ENCODE measurements at regions not wholly inside any gene's neighbourhood (a gene's known extent, or its start where the extent isn't known, plus 50 kb on each side); places are given as distances from the start of the nearest gene placed in this dataset.

- no peak overlapping the region for H2AFZ ChIP-seq (ENCODE audit: low read depth, low read length)
Measured at GRCh38 chr6:170229851-170230519, 60.9 kb downstream of the DLL1 start.

GRCh38 chr6:170229396-170229795, 61.5 kb downstream of the DLL1 start:
- no peaks in the 10 kb centered on the region for H3K4me1 ChIP-seq (ENCODE audit: insufficient read depth, low read length)
- H2AFZ ChIP-seq (ENCODE audit: low read depth, low read length) = no peak overlapping the region
- no peak overlapping the region for H3K27ac ChIP-seq (ENCODE audit: low read length)
- no peak for DNase-seq
- H3K79me2 ChIP-seq (ENCODE audit: insufficient read depth, low read length) = no peaks in the 10 kb centered on the region
- no peak for ATAC-seq (ENCODE audit: insufficient read depth, low read depth)
- no peaks in the 10 kb centered on the region for H4K20me1 ChIP-seq (ENCODE audit: insufficient read depth, low read length)
- no peaks in the 10 kb centered on the region for H3K9me3 ChIP-seq (ENCODE audit: insufficient read depth, low read length, severe bottlenecking)
- H3K4me3 ChIP-seq (ENCODE audit: low read depth in 1 of 2, low read length in 2 of 2) = no peak overlapping the region
- H3K27me3 ChIP-seq (ENCODE audit: insufficient read depth, low read length, poor library complexity) = peaks cover 2% of the 10 kb centered on the region
- no peak overlapping the region for H3K9ac ChIP-seq (ENCODE audit: low read depth, low read length)
- no peak overlapping the region for H3K4me2 ChIP-seq (ENCODE audit: insufficient read depth, low read length)
- no peak for TF ChIP-seq EZH2 (IDR thresholded peaks at IDR 0.05; ENCODE audit: borderline replicate concordance, low read depth, low read length, severe bottlenecking)
- TF ChIP-seq CTCF (IDR thresholded peaks at IDR 0.05; ENCODE audit: borderline replicate concordance, extremely low read depth, low read length, poor library complexity, severe bottlenecking) = no peak
- H3K36me3 ChIP-seq (ENCODE audit: insufficient read depth, low read length) = no peaks in the 10 kb centered on the region

More at GRCh38 chr6:170229851-170230519, 60.9 kb downstream of the DLL1 start:
- TF ChIP-seq EZH2 (IDR thresholded peaks at IDR 0.05; ENCODE audit: borderline replicate concordance, low read depth, low read length, severe bottlenecking) = no peak
- no peak for TF ChIP-seq CTCF (IDR thresholded peaks at IDR 0.05; ENCODE audit: borderline replicate concordance, extremely low read depth, low read length, poor library complexity, severe bottlenecking)
- no peaks in the 10 kb centered on the region for H4K20me1 ChIP-seq (ENCODE audit: insufficient read depth, low read length)
- no peaks in the 10 kb centered on the region for H3K4me1 ChIP-seq (ENCODE audit: insufficient read depth, low read length)
- H3K27me3 ChIP-seq (ENCODE audit: insufficient read depth, low read length, poor library complexity) = peaks cover 4% of the 10 kb centered on the region
- no peaks in the 10 kb centered on the region for H3K79me2 ChIP-seq (ENCODE audit: insufficient read depth, low read length)
- no peak for DNase-seq
- no peak overlapping the region for H3K9ac ChIP-seq (ENCODE audit: low read depth, low read length)
- H3K9me3 ChIP-seq (ENCODE audit: insufficient read depth, low read length, severe bottlenecking) = no peaks in the 10 kb centered on the region
- H3K4me2 ChIP-seq (ENCODE audit: insufficient read depth, low read length) = no peak overlapping the region
- no peaks in the 10 kb centered on the region for H3K36me3 ChIP-seq (ENCODE audit: insufficient read depth, low read length)
- no peak overlapping the region for H3K4me3 ChIP-seq (ENCODE audit: low read depth in 1 of 2, low read length in 2 of 2)
- ATAC-seq (ENCODE audit: insufficient read depth, low read depth) = no peak
- no peak overlapping the region for H3K27ac ChIP-seq (ENCODE audit: low read length)

- H3K9me3 ChIP-seq (ENCODE audit: insufficient read depth, low read length, severe bottlenecking) = no peaks in the 10 kb centered on the region
- ATAC-seq (ENCODE audit: insufficient read depth, low read depth) = no peak
- H3K79me2 ChIP-seq (ENCODE audit: insufficient read depth, low read length) = no peaks in the 10 kb centered on the region
- no peak overlapping the region for H3K27ac ChIP-seq (ENCODE audit: low read length)
- H2AFZ ChIP-seq (ENCODE audit: low read depth, low read length) = no peak overlapping the region
- H3K4me1 ChIP-seq (ENCODE audit: insufficient read depth, low read length) = no peaks in the 10 kb centered on the region
- no peak for DNase-seq
- no peak overlapping the region for H3K9ac ChIP-seq (ENCODE audit: low read depth, low read length)
- H4K20me1 ChIP-seq (ENCODE audit: insufficient read depth, low read length) = no peaks in the 10 kb centered on the region
- no peak overlapping the region for H3K4me3 ChIP-seq (ENCODE audit: low read depth in 1 of 2, low read length in 2 of 2)
- no peaks in the 10 kb centered on the region for H3K27me3 ChIP-seq (ENCODE audit: insufficient read depth, low read length, poor library complexity)
- no peak overlapping the region for H3K4me2 ChIP-seq (ENCODE audit: insufficient read depth, low read length)
- TF ChIP-seq EZH2 (IDR thresholded peaks at IDR 0.05; ENCODE audit: borderline replicate concordance, low read depth, low read length, severe bottlenecking) (no peak), CTCF (IDR thresholded peaks at IDR 0.05; ENCODE audit: borderline replicate concordance, extremely low read depth, low read length, poor library complexity, severe bottlenecking) (no peak)
- no peaks in the 10 kb centered on the region for H3K36me3 ChIP-seq (ENCODE audit: insufficient read depth, low read length)
Measured at GRCh38 chr6:170228946-170229310, 62.0 kb downstream of the DLL1 start.

Measured in DND-41 (cell line).